Endothelial cell of umbilical vein (primary cell): ENCODE measurements at regions not wholly inside any gene's neighbourhood (a gene's known extent, or its start where the extent isn't known, plus 50 kb on each side); places are given as distances from the start of the nearest gene placed in this dataset.

Experiments used
- CTCF ChIP-seq, 2 donors: IDR thresholded peaks; 1 replicate in 1 of 2; 2 replicates in 1 of 2; pipeline ENCODE4 v1.5.1; 2011; ENCODE audit warnings: low read length in 2 of 2, mild to moderate bottlenecking in 2 of 2, moderate library complexity in 2 of 2, control low read depth in 1 of 2, inconsistent platforms in 1 of 2, low read depth in 1 of 2; ENCODE audit not compliant: insufficient read depth in 1 of 2; ENCODE audit errors: extremely low read depth in 1 of 2
- EZH2 ChIP-seq: IDR thresholded peaks from 2 replicates; pipeline ENCODE4 v1.6.1; 2012; ENCODE audit warnings: borderline replicate concordance, low read depth, mild to moderate bottlenecking, moderate library complexity, low read length, inconsistent platforms; ENCODE audit not compliant: severe bottlenecking
- FOS ChIP-seq: IDR thresholded peaks from 2 replicates; pipeline ENCODE4 v1.6.1; 2011; ENCODE audit warnings: mild to moderate bottlenecking, low read length, moderate library complexity, borderline replicate concordance; ENCODE audit not compliant: insufficient read depth
- GATA2 ChIP-seq: IDR thresholded peaks from 2 replicates; pipeline ENCODE4 v1.7.0; 2011; ENCODE audit warnings: low read depth, mild to moderate bottlenecking, moderate library complexity, mixed read lengths, low read length; ENCODE audit not compliant: insufficient read length, insufficient read depth
- JUN ChIP-seq: IDR thresholded peaks from 2 replicates; pipeline ENCODE4 v1.6.1; 2011; ENCODE audit warnings: borderline replicate concordance, low read depth; ENCODE audit not compliant: insufficient read length, insufficient read depth
- MYC ChIP-seq: IDR thresholded peaks from one replicate; pipeline ENCODE4 v1.6.1; 2011; ENCODE audit warnings: mild to moderate bottlenecking, low read depth, low read length
- POLR2A ChIP-seq: IDR thresholded peaks from 2 replicates; pipeline ENCODE4 v1.6.1; 2012; ENCODE audit warnings: low read depth, mild to moderate bottlenecking, control low read depth, low read length
- POLR2AphosphoS5 ChIP-seq: IDR thresholded peaks from 2 replicates; pipeline ENCODE4 v1.6.1; 2012; ENCODE audit warnings: low read depth, mild to moderate bottlenecking, control low read depth, low read length, moderate library complexity; ENCODE audit not compliant: insufficient read depth

- TF ChIP-seq CTCF (IDR thresholded peaks at IDR 0.05; ENCODE audit: extremely low read depth in 1 of 2, insufficient read depth in 1 of 2, low read depth in 1 of 2, low read length in 2 of 2) (no peak), JUN (no peak), EZH2 (no peak), POLR2A (no peak), FOS (no peak), MYC (no peak), POLR2AphosphoS5 (no peak), GATA2 (no peak)
Measured at GRCh38 chr14:89501381-89501780, 84.3 kb upstream of the FOXN3 start.
